GM06990 (cell line): ENCODE measurements at regions not wholly inside any gene's neighbourhood (a gene's known extent, or its start where the extent isn't known, plus 50 kb on each side); places are given as distances from the start of the nearest gene placed in this dataset.
"Not testable (repeated sequence)": the region's sequence is repeated elsewhere in the genome, so short reads cannot be mapped to it uniquely, and the experiment has no call there.

Experiments used
- DNase-seq: peaks from one replicate; pipeline ENCODE4 v3.0.0-alpha.2; 2011; ENCODE audit not compliant: insufficient read length; ENCODE audit errors: extremely low read depth
- H3K27me3 ChIP-seq: replicated peaks from 2 replicates; pipeline ENCODE4 v1.6.0; 2011; ENCODE audit warnings: low read length; ENCODE audit not compliant: control insufficient read depth, insufficient read depth
- H3K36me3 ChIP-seq: 2 replicates; pipeline ENCODE4 v1.5.1; 2011; ENCODE audit warnings: low read length; ENCODE audit not compliant: control insufficient read depth, insufficient read depth
- H3K4me3 ChIP-seq: replicated peaks from 2 replicates; pipeline ENCODE4 v1.5.1; 2011; ENCODE audit warnings: low read depth, mild to moderate bottlenecking, control low read depth, low read length
- TF ChIP-seq, protein P1 (sequence below): IDR thresholded peaks from 2 replicates; pipeline ENCODE4 v1.5.1; 2011; ENCODE audit warnings: low read length, control low read depth, mild to moderate bottlenecking, inconsistent platforms; ENCODE audit not compliant: insufficient read depth, poor library complexity, severe bottlenecking

DNA sequence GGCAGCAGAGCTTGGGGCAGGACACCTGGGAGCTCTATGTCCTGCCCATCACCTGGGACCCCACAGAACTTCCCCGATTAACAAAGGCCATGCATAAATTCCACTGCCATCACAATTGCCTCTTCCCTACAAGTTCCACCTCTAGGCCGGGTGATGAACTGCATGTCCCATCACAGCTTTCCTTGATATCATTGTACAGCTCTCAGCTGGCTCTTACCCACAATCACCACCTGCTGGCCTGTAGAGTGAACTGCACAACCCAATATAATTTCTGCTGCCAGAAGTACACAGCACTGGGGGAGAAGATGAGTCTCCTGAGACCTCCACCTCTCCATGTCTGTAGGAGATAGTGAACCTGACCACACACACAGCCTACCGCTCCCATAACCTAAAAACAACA, 285.0 kb upstream of the AADAT start:
- Histone ChIP-seq H3K4me3 (no peak overlapping the region), H3K36me3 (no peaks in the 10 kb centered on the region), H3K27me3 (no peaks in the 10 kb centered on the region)
- TF ChIP-seq, protein P1, sequence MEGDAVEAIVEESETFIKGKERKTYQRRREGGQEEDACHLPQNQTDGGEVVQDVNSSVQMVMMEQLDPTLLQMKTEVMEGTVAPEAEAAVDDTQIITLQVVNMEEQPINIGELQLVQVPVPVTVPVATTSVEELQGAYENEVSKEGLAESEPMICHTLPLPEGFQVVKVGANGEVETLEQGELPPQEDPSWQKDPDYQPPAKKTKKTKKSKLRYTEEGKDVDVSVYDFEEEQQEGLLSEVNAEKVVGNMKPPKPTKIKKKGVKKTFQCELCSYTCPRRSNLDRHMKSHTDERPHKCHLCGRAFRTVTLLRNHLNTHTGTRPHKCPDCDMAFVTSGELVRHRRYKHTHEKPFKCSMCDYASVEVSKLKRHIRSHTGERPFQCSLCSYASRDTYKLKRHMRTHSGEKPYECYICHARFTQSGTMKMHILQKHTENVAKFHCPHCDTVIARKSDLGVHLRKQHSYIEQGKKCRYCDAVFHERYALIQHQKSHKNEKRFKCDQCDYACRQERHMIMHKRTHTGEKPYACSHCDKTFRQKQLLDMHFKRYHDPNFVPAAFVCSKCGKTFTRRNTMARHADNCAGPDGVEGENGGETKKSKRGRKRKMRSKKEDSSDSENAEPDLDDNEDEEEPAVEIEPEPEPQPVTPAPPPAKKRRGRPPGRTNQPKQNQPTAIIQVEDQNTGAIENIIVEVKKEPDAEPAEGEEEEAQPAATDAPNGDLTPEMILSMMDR, result peak; percentile 86
- peak; percentile 16 for DNase-seq

GRCh38 chr4:170348945-170349344, 259.2 kb upstream of the AADAT start:
- Histone ChIP-seq H3K36me3 (no peaks in the 10 kb centered on the region), H3K27me3 (no peaks in the 10 kb centered on the region), H3K4me3 (no peak overlapping the region)
- no peak for DNase-seq
- TF ChIP-seq, protein P1, result no peak

GRCh38 chr4:170347191-170347590, 257.4 kb upstream of the AADAT start:
- H3K4me3 ChIP-seq, H3K27me3 ChIP-seq, DNase-seq, H3K36me3 ChIP-seq: not testable (repeated sequence)

- H3K27me3 ChIP-seq, result no peaks in the 10 kb centered on the region
- H3K4me3 ChIP-seq, result no peak overlapping the region
- TF ChIP-seq, protein P1, result no peak
- H3K36me3 ChIP-seq, result no peaks in the 10 kb centered on the region
- DNase-seq, result no peak
Measured at GRCh38 chr4:170339522-170339921, 249.8 kb upstream of the AADAT start.

GRCh38 chr4:170336238-170336775, 246.6 kb upstream of the AADAT start:
- Histone ChIP-seq H3K27me3 (no peaks in the 10 kb centered on the region), H3K36me3 (no peaks in the 10 kb centered on the region), H3K4me3 (0 out of 2 replicates have a peak overlapping the region, but pooled peaks have one; percentile 27)
- TF ChIP-seq, protein P1, result no peak
- DNase-seq, result peak; percentile 62

- H3K27me3 ChIP-seq, result no peaks in the 10 kb centered on the region
- TF ChIP-seq, protein P1, result no peak
- no peak overlapping the region for H3K4me3 ChIP-seq
- DNase-seq, result no peak
- H3K36me3 ChIP-seq, result no peaks in the 10 kb centered on the region
Measured at GRCh38 chr4:170325599-170325998, 235.8 kb upstream of the AADAT start.
